ENCODE measurements at regions not wholly inside any gene's neighbourhood (a gene's known extent, or its start where the extent isn't known, plus 50 kb on each side); places are given as distances from the start of the nearest gene placed in this dataset.

- TF ChIP-seq CTCF (IDR thresholded peaks at IDR 0.05; ENCODE audit: insufficient read depth, low read depth, low read length) = no peak
- CTCF ChIA-PET = no interaction called here
- no peak overlapping the region for H3K4me3 ChIP-seq (ENCODE audit: low read depth, low read length)
- no peaks in the 10 kb centered on the region for H3K27me3 ChIP-seq (ENCODE audit: control insufficient read depth, insufficient read depth, low read length)
- no peak for DNase-seq (ENCODE audit: low read depth)
- no peaks in the 10 kb centered on the region for H3K36me3 ChIP-seq (ENCODE audit: control insufficient read depth, insufficient read depth, low read length)
- POLR2A ChIA-PET = no interaction called here
Measured at GRCh38 chr2:203603456-203604389, 68.6 kb upstream of the RAPH1 start.

GRCh38 chr2:203605302-203605701, 70.2 kb upstream of the RAPH1 start:
- TF ChIP-seq CTCF (IDR thresholded peaks at IDR 0.05; ENCODE audit: insufficient read depth, low read depth, low read length) = no peak
- Histone ChIP-seq H3K4me3 (ENCODE audit: low read depth, low read length) (no peak overlapping the region), H3K27me3 (ENCODE audit: control insufficient read depth, insufficient read depth, low read length) (no peaks in the 10 kb centered on the region; the same call in 1 of the 2 replicates), H3K36me3 (ENCODE audit: control insufficient read depth, insufficient read depth, low read length) (no peaks in the 10 kb centered on the region)
- ChIA-PET POLR2A (interaction anchor here (0.7 kb wide), 1 partner anchor 54 kb away, joined by 7 read pairs; no protein-coding TSS in a partner anchor), CTCF (no interaction called here)
- DNase-seq (ENCODE audit: low read depth) = no peak

GRCh38 chr2:203606051-203606450, 71.0 kb upstream of the RAPH1 start:
- DNase-seq (ENCODE audit: low read depth) = no peak
- Histone ChIP-seq H3K4me3 (ENCODE audit: low read depth, low read length) (no peak overlapping the region), H3K27me3 (ENCODE audit: control insufficient read depth, insufficient read depth, low read length) (no peaks in the 10 kb centered on the region; the same call in 1 of the 2 replicates), H3K36me3 (ENCODE audit: control insufficient read depth, insufficient read depth, low read length) (no peaks in the 10 kb centered on the region)
- ChIA-PET POLR2A (no interaction called here), CTCF (no interaction called here)
- TF ChIP-seq CTCF (IDR thresholded peaks at IDR 0.05; ENCODE audit: insufficient read depth, low read depth, low read length) = no peak

- ChIA-PET POLR2A (no interaction called here), CTCF (no interaction called here)
- H3K27me3 ChIP-seq (ENCODE audit: control insufficient read depth, insufficient read depth, low read length) = no peaks in the 10 kb centered on the region; the same call in 1 of the 2 replicates
- no peaks in the 10 kb centered on the region for H3K36me3 ChIP-seq (ENCODE audit: control insufficient read depth, insufficient read depth, low read length)
- TF ChIP-seq CTCF (IDR thresholded peaks at IDR 0.05; ENCODE audit: insufficient read depth, low read depth, low read length) = no peak
- H3K4me3 ChIP-seq (ENCODE audit: low read depth, low read length) = no peak overlapping the region
- no peak for DNase-seq (ENCODE audit: low read depth)
Measured at GRCh38 chr2:203610558-203610957, 75.5 kb upstream of the RAPH1 start.

- H3K4me3 ChIP-seq (ENCODE audit: low read depth, low read length) = no peak overlapping the region
- POLR2A ChIA-PET = no interaction called here
- DNase-seq (ENCODE audit: low read depth) = no peak
- CTCF ChIA-PET = interaction anchor here (0.6 to 0.7 kb wide), 2 partner anchors 11 to 85 kb away, joined by 3 read pairs; no protein-coding TSS in a partner anchor
- no peaks in the 10 kb centered on the region for H3K36me3 ChIP-seq (ENCODE audit: control insufficient read depth, insufficient read depth, low read length)
- TF ChIP-seq CTCF (IDR thresholded peaks at IDR 0.05; ENCODE audit: insufficient read depth, low read depth, low read length) = no peak
- H3K27me3 ChIP-seq (ENCODE audit: control insufficient read depth, insufficient read depth, low read length) = no peaks in the 10 kb centered on the region; the same call in 1 of the 2 replicates
Measured at GRCh38 chr2:203612246-203612645, 77.1 kb upstream of the RAPH1 start.
